Coronary artery (tissue), 2 donors: ENCODE measurements at regions not wholly inside any gene's neighbourhood (a gene's known extent, or its start where the extent isn't known, plus 50 kb on each side); places are given as distances from the start of the nearest gene placed in this dataset.

Experiments used
- DNase-seq: peaks from one replicate; pipeline ENCODE4 v3.0.0-alpha.2; 2017; ENCODE audit warnings: low spot score
- H3K27ac ChIP-seq, 2 donors: fragments of 200-600 bp; sonication (generic); one replicate each; pipeline ENCODE4 v1.5.1; 2016 to 2019
- H3K4me3 ChIP-seq: fragments of 200-600 bp; sonication (generic); 2 replicates; pipeline ENCODE4 v1.5.1; 2016; ENCODE audit warnings: mild to moderate bottlenecking, moderate library complexity
- TF ChIP-seq, protein P1 (sequence below): fragments of 200-600 bp; sonication (generic); IDR thresholded peaks from one replicate; pipeline ENCODE4 v1.5.1; 2019; ENCODE audit warnings: antibody characterized with exemption

DNA sequence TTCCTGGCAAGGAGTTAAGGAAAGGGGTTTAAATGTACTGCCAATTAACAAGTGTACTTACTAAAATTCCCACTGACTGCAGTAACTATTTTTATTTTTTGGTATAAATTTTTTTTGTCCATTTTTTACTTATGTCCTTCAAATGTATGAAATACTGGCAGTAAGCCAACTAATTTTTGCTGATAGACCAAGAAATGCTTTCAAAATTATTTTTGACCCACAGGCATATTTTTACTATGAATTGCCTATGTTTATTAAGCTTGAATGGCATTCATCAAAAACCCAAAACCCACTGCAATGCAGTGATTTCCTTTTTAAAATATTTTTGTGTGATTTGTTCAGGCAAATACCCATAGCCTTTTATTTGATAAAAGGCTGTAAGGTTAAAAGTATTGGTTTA, 560.1 kb downstream of the UTRN start:
- Histone ChIP-seq H3K4me3 (no peak overlapping the region), H3K27ac (no peak overlapping the region)
- TF ChIP-seq, protein P1, sequence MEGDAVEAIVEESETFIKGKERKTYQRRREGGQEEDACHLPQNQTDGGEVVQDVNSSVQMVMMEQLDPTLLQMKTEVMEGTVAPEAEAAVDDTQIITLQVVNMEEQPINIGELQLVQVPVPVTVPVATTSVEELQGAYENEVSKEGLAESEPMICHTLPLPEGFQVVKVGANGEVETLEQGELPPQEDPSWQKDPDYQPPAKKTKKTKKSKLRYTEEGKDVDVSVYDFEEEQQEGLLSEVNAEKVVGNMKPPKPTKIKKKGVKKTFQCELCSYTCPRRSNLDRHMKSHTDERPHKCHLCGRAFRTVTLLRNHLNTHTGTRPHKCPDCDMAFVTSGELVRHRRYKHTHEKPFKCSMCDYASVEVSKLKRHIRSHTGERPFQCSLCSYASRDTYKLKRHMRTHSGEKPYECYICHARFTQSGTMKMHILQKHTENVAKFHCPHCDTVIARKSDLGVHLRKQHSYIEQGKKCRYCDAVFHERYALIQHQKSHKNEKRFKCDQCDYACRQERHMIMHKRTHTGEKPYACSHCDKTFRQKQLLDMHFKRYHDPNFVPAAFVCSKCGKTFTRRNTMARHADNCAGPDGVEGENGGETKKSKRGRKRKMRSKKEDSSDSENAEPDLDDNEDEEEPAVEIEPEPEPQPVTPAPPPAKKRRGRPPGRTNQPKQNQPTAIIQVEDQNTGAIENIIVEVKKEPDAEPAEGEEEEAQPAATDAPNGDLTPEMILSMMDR: no peak
- DNase-seq: no peak

DNA sequence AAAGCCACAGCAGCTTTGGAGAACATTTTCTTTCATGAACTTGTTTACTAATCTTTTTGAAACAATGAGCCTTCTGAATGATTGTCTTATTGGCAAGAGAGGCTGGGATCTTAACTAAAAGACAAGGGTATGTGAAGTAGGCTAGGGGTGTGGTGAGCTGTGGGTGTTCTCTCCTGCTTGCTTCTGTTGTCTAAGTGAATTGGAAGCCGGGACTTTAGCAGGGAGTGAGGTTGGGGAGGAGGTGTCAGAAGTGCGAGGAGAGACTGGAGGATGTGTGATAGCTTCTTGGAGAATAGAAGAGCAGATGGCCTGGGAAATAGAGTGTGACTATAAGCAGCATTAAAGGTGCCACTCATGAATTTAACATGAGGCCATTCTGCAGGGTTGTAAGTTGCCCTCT, 562.8 kb downstream of the UTRN start:
- TF ChIP-seq, protein P1: no peak
- Histone ChIP-seq H3K4me3 (no peak overlapping the region), H3K27ac (no peak overlapping the region)
- DNase-seq: no peak

DNA sequence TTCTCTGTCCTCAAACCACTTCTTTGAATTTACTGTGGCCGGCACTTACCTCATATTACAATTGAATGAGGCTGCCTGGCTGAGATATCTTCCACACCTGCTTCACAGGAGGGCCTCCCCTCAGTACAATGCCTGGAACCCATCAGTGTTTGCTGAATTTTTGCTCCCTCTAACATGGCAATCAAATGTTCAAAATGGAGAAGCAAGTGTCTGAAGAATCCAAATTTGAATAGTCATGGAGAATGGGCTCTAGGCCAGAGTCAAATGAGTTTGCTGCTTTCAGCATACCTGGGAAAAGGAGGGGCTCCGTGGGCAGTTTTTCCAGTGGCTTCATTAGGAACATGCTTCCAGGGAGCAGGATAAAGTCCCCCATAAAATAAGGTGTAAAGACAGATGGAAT, 564.8 kb downstream of the UTRN start:
- Histone ChIP-seq H3K27ac (no peak overlapping the region), H3K4me3 (no peak overlapping the region)
- TF ChIP-seq, protein P1: no peak
- DNase-seq: no peak

DNA sequence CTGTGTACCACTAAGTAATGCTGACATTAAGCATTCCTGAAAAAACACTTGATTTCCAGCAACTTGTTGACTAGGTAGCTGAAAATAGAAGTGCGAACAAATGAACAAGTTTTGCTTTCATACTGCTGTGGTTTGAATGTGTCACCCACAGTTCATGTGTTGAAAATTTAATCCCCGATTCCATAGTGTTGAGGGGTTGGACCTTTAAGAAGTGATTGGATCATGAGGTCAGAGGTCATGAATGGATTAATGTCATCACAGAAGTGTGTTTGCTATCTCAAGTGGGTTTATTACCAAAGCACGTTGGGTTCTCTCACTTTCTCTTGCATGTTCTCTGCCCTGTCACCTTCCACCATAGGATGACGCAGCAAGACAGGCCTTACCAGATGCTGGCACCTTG, 568.5 kb downstream of the UTRN start:
- DNase-seq: no peak
- no peak overlapping the region for H3K4me3 ChIP-seq
- no peak overlapping the region for H3K27ac ChIP-seq
- TF ChIP-seq, protein P1: no peak

DNA sequence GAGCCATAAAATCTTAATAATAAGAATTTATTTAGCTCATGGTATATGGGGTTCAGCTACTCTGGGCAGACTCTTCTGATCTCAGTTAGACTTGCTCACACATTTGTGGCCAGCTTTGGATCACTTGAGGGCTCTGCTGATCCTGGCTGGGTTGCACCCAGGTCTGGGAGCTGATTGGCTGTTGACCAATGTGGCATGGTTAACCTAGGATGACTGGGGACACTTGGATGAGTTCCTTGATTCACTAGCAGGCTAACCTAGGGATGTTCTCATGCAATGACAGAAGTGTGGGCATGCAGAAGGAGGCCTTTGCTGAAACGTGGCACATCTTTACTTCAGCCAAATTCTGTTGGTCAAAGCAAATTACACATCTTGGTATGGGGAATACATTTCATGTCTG, 569.5 kb downstream of the UTRN start:
- no peak overlapping the region for H3K27ac ChIP-seq
- TF ChIP-seq, protein P1: no peak
- DNase-seq: no peak
- no peak overlapping the region for H3K4me3 ChIP-seq

DNA sequence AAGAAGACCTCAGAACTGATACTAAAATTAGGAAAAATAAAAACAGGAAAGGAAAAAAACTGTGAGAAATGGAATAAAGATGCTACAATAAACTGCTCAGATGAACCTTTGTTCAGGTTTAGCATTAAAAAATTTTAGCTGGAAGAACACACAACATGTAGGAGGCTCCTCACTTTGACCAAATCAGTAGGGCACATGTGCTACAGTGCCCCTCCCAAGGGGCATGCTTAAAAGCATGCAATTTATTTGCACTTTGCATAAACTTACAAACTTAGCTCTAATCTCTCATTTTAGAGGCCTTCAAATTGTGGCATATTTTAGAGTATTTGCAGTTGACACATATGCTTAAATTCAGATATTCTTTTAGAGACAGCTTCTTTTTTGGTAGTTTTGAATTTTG, 570.2 kb downstream of the UTRN start:
- TF ChIP-seq, protein P1: no peak
- H3K4me3 ChIP-seq: no peak overlapping the region
- no peak for DNase-seq
- H3K27ac ChIP-seq: no peak overlapping the region

DNA sequence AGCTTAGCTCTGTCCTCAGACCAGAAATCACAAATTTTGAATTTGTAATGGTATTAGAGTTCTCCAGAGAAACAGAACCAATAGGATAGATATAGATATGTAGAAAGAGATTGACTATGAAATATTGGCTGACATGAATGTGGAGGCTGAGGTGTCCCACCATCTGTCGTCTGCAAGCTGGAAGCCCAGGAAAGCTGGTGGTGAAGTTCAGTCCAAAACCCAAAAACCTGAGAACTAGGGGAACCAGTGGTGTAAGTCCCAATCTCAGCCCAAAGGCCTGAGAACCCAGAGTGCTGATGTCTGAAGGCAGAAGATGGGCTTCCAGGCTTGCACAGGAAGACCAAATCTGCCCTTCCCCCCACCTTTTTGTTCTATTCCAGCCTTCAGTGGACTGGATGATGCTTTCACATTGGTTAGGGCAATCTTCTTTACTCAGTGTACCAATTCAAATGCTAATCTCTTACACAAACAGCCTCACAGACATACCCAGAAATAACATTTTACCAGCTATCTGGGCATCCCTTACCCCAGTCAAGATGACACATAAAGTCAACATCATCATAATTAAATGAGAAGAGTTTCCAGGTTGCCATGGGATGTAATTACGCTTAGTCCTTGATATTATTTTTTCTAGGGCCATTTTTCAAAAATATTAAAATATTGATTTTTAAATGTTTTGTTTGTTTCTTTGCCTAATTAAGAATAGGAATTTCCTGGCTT, 570.8 kb downstream of the UTRN start:
- DNase-seq: no peak
- TF ChIP-seq, protein P1: no peak
- Histone ChIP-seq H3K4me3 (no peak overlapping the region), H3K27ac (no peak overlapping the region)
